ENCODE measurements at regions not wholly inside any gene's neighbourhood (a gene's known extent, or its start where the extent isn't known, plus 50 kb on each side); places are given as distances from the start of the nearest gene placed in this dataset.
"Not testable (repeated sequence)": the region's sequence is repeated elsewhere in the genome, so short reads cannot be mapped to it uniquely, and the experiment has no call there.

GRCh38 chr1:208731981-208732821, 488.0 kb upstream of the PLXNA2 start:
- 22 to 36% methylated on average over 4 of the region's 4 CpGs for WGBS, 2 donors
- intact Hi-C loops (cut with DNase I), result no loop called here
- Histone ChIP-seq H3K27me3 (no peaks in the 10 kb centered on the region), H3K4me1 (no peaks in the 10 kb centered on the region), H3K9me3 (no peaks in the 10 kb centered on the region), H3K4me3 (no peak overlapping the region), H3K36me3 (no peaks in the 10 kb centered on the region), H3K27ac (no peak overlapping the region)
- FAIRE-seq (no peak), ATAC-seq (no peak), DNase-seq (no peak)
- TF ChIP-seq CTCF (IDR thresholded peaks at IDR 0.05), result no peak

- intact Hi-C loops (cut with DNase I), result no loop called here
- FAIRE-seq, result no peak
- Histone ChIP-seq H3K4me3 (no peak overlapping the region), H3K27me3 (no peaks in the 10 kb centered on the region), H3K9me3 (no peaks in the 10 kb centered on the region), H3K4me1 (no peaks in the 10 kb centered on the region), H3K27ac (no peak overlapping the region), H3K36me3 (no peaks in the 10 kb centered on the region)
- no peak for DNase-seq
- no peak for TF ChIP-seq CTCF (IDR thresholded peaks at IDR 0.05)
- 6 to 12% methylated on average over 4 of the region's 4 CpGs for WGBS, 2 donors
- ATAC-seq, result peak in 2 of 4 donors; percentile 20 to 32
Measured at GRCh38 chr1:208737161-208737560, 493.0 kb upstream of the PLXNA2 start.

- no peaks in the 10 kb centered on the region for H3K9me3 ChIP-seq
- H3K4me3 ChIP-seq, result no peak overlapping the region
- H3K27me3 ChIP-seq, result no peaks in the 10 kb centered on the region
- no peaks in the 10 kb centered on the region for H3K36me3 ChIP-seq
- no peaks in the 10 kb centered on the region for H3K4me1 ChIP-seq
- intact Hi-C loops (cut with DNase I), result no loop called here
- no peak overlapping the region for H3K27ac ChIP-seq
- WGBS, 2 donors, result 88 to 96% methylated on average over 4 of the region's 4 CpGs
- TF ChIP-seq CTCF (IDR thresholded peaks at IDR 0.05), result no peak
- ATAC-seq, result no peak
- no peak for FAIRE-seq
- no peak for DNase-seq
Measured at GRCh38 chr1:208737922-208738321, 493.7 kb upstream of the PLXNA2 start.

- H3K36me3 ChIP-seq; intact Hi-C loops (cut with DNase I); H3K4me3 ChIP-seq; FAIRE-seq; ATAC-seq; H3K27me3 ChIP-seq; H3K4me1 ChIP-seq; H3K9me3 ChIP-seq; H3K27ac ChIP-seq: not testable (repeated sequence)
- peak in 1 of 6 donors; percentile 51 for DNase-seq
- 94% methylated on average over 19 to 20 of the region's 20 CpGs for WGBS, 2 donors
Measured at GRCh38 chr1:208739636-208740035, 495.5 kb upstream of the PLXNA2 start.

GRCh38 chr1:208741296-208741695, 497.1 kb upstream of the PLXNA2 start:
- 81 to 82% methylated on average over 3 of the region's 3 CpGs for WGBS, 2 donors
- no peak overlapping the region for H3K4me3 ChIP-seq
- no peaks in the 10 kb centered on the region for H3K27me3 ChIP-seq
- no peak overlapping the region for H3K27ac ChIP-seq
- no peak for ATAC-seq
- intact Hi-C loops (cut with DNase I), result no loop called here
- no peak for TF ChIP-seq CTCF (IDR thresholded peaks at IDR 0.05)
- H3K36me3 ChIP-seq, result no peaks in the 10 kb centered on the region
- H3K4me1 ChIP-seq, result no peaks in the 10 kb centered on the region
- no peak for FAIRE-seq
- no peak for DNase-seq
- no peaks in the 10 kb centered on the region for H3K9me3 ChIP-seq
